GM23338 (cell line): ENCODE measurements at regions not wholly inside any gene's neighbourhood (a gene's known extent, or its start where the extent isn't known, plus 50 kb on each side); places are given as distances from the start of the nearest gene placed in this dataset.

Experiments
- ATAC-seq: fragments of 200-7000 bp; cut with Tn5 transposase; 3 replicates; pipeline ENCODE4 v1.9.1; 2020
- DNase-seq: peaks from one replicate; pipeline ENCODE4 v3.0.0-alpha.2; 2015; ENCODE audit warnings: low spot score
- H2AFZ ChIP-seq: fragments of 200-600 bp; sonication (generic); 2 replicates; pipeline ENCODE4 v1.8.0; 2016; ENCODE audit warnings: antibody characterized with exemption, mild to moderate bottlenecking, moderate library complexity
- H3F3A ChIP-seq: fragments of 200-600 bp; sonication (generic); replicated peaks from 2 replicates; pipeline ENCODE4 v1.8.0; 2017; ENCODE audit warnings: antibody characterized with exemption, mixed run types, low read depth
- H3K27ac ChIP-seq: fragments of 200-600 bp; sonication (generic); 2 replicates; pipeline ENCODE4 v1.6.1; 2016; ENCODE audit warnings: low read depth
- H3K27me3 ChIP-seq: fragments of 200-600 bp; sonication (generic); 2 replicates; pipeline ENCODE4 v1.8.0; 2016; ENCODE audit warnings: mild to moderate bottlenecking, mixed run types, moderate library complexity; ENCODE audit not compliant: insufficient read depth
- H3K36me3 ChIP-seq: fragments of 200-600 bp; sonication (generic); 2 replicates; pipeline ENCODE4 v1.8.0; 2016; ENCODE audit warnings: mild to moderate bottlenecking; ENCODE audit not compliant: insufficient read depth
- H3K4me1 ChIP-seq: fragments of 200-600 bp; sonication (generic); 2 replicates; pipeline ENCODE4 v1.8.0; 2016; ENCODE audit warnings: mild to moderate bottlenecking, moderate library complexity; ENCODE audit not compliant: insufficient read depth
- H3K4me2 ChIP-seq: fragments of 200-600 bp; sonication (generic); 2 replicates; pipeline ENCODE4 v1.7.1; 2017; ENCODE audit warnings: mixed run types
- H3K4me3 ChIP-seq: fragments of 200-600 bp; sonication (generic); 2 replicates; pipeline ENCODE4 v1.6.1; 2016; ENCODE audit warnings: mixed run types
- H3K79me2 ChIP-seq: fragments of 200-600 bp; sonication (generic); replicated peaks from 2 replicates; pipeline ENCODE4 v1.8.0; 2017; ENCODE audit warnings: mild to moderate bottlenecking; ENCODE audit not compliant: insufficient read depth
- H3K9me2 ChIP-seq: fragments of 200-600 bp; sonication (generic); 2 replicates; pipeline ENCODE4 v1.8.0; 2017; ENCODE audit not compliant: insufficient read depth
- H4K20me1 ChIP-seq: fragments of 200-600 bp; sonication (generic); replicated peaks from 2 replicates; pipeline ENCODE4 v1.8.0; 2017; ENCODE audit warnings: mild to moderate bottlenecking; ENCODE audit not compliant: insufficient read depth
- H3K27ac Mint-ChIP-seq: 2 replicates; pipeline ENCODE4 v1.8.0; 2020; ENCODE audit warnings: inconsistent platforms, mild to moderate bottlenecking, moderate library complexity, mixed read lengths
- H3K27me3 Mint-ChIP-seq: 3 replicates; pipeline ENCODE4 v1.8.0; 2022; ENCODE audit warnings: low read depth, mild to moderate bottlenecking, moderate library complexity, mixed read lengths, inconsistent platforms; ENCODE audit not compliant: insufficient read depth, poor library complexity
- H3K36me3 Mint-ChIP-seq: 3 replicates; pipeline ENCODE4 v1.8.0; 2021; ENCODE audit warnings: low read depth, mild to moderate bottlenecking, inconsistent platforms, moderate library complexity, mixed read lengths
- H3K4me1 Mint-ChIP-seq: 3 replicates; pipeline ENCODE4 v1.8.0; 2020; ENCODE audit warnings: mild to moderate bottlenecking, inconsistent platforms, mixed read lengths
- H3K4me3 Mint-ChIP-seq: 3 replicates; pipeline ENCODE4 v1.8.0; 2021; ENCODE audit warnings: moderate library complexity, mild to moderate bottlenecking, inconsistent platforms, mixed read lengths
- H3K9me3 Mint-ChIP-seq: 3 replicates; pipeline ENCODE4 v1.8.0; 2020; ENCODE audit warnings: moderate library complexity, mild to moderate bottlenecking, inconsistent platforms, mixed read lengths
- CREB1 ChIP-seq: fragments of 250-450 bp; sonication (Bioruptor Pico); IDR thresholded peaks from 2 replicates; pipeline ENCODE4 v1.5.0; 2020; ENCODE audit warnings: low read depth, mild to moderate bottlenecking, moderate library complexity
- CTCF ChIP-seq, 2 experiments: fragments of 200-600 bp in 1 of 2; sonication (generic) in 1 of 2; conservative IDR thresholded peaks; 2 replicates each; pipeline versions ENCODE4 v1.5.1 to v1.6.1; 2016 to 2017; ENCODE audit warnings: antibody characterized with exemption in 2 of 2, low read depth in 2 of 2, mild to moderate bottlenecking in 2 of 2, moderate library complexity in 1 of 2
- ETS1 ChIP-seq: IDR thresholded peaks from 2 replicates; pipeline ENCODE4 v1.6.1; 2016; ENCODE audit warnings: antibody characterized with exemption
- EZH2 ChIP-seq: fragments of 200-600 bp; sonication (generic); IDR thresholded peaks from one replicate; pipeline ENCODE4 v1.8.0; 2017; ENCODE audit warnings: antibody characterized with exemption, mild to moderate bottlenecking, low read depth; ENCODE audit not compliant: unreplicated experiment
- EZH2phosphoT487 ChIP-seq: fragments of 200-600 bp; sonication (generic); IDR thresholded peaks from one replicate; pipeline ENCODE4 v1.8.1; 2018; ENCODE audit warnings: antibody characterized with exemption; ENCODE audit not compliant: unreplicated experiment
- JUNB ChIP-seq: IDR thresholded peaks from one replicate; pipeline ENCODE4 v1.6.1; 2016; ENCODE audit warnings: antibody characterized with exemption; ENCODE audit not compliant: unreplicated experiment
- NANOG ChIP-seq: IDR thresholded peaks from 2 replicates; pipeline ENCODE4 v1.6.1; 2016; ENCODE audit warnings: antibody characterized with exemption, borderline replicate concordance
- STAT1 ChIP-seq: IDR thresholded peaks from one replicate; pipeline ENCODE4 v1.6.1; 2016; ENCODE audit warnings: antibody characterized with exemption; ENCODE audit not compliant: unreplicated experiment
- ZNF114 ChIP-seq: fragments of 250-450 bp; sonication (Bioruptor Pico); IDR thresholded peaks from 2 replicates; pipeline ENCODE4 v1.5.0; 2020; ENCODE audit warnings: mild to moderate bottlenecking, moderate library complexity
- ZNF331 ChIP-seq: fragments of 250-450 bp; sonication (Bioruptor Pico); IDR thresholded peaks from 2 replicates; pipeline ENCODE4 v1.5.0; 2020; ENCODE audit warnings: low read depth, mild to moderate bottlenecking, moderate library complexity
- ZNF462 ChIP-seq: fragments of 250-450 bp; sonication (Bioruptor Pico); IDR thresholded peaks from 2 replicates; pipeline ENCODE4 v1.5.0; 2020; ENCODE audit warnings: mild to moderate bottlenecking, moderate library complexity

- TF ChIP-seq ZNF462 (CRISPR knock-in tag) (no peak), EZH2 (no peak), CTCF (conservative IDR thresholded peaks at IDR 0.05; ENCODE audit: low read depth in 2 of 2) (no peak), NANOG (no peak)
These were observed 131.3 kb upstream of the RAP1B start (continued) for GRCh38 chr12:68479261-68479895.

- Mint-ChIP-seq H3K27me3 (no peaks in the 10 kb centered on the region), H3K4me3 (no peak overlapping the region), H3K4me1 (peaks cover 8% of the 10 kb centered on the region; the same call in 2 of the 3 replicates), H3K9me3 (peaks cover 7% of the 10 kb centered on the region; the same call in 1 of the 3 replicates), H3K36me3 (no peaks in the 10 kb centered on the region), H3K27ac (no peak overlapping the region)
- no peak for ATAC-seq
- no peaks in the 10 kb centered on the region for H3K27me3 ChIP-seq
- no peak overlapping the region for H3K27ac ChIP-seq
- no peaks in the 10 kb centered on the region for H4K20me1 ChIP-seq
- H3K36me3 ChIP-seq: no peaks in the 10 kb centered on the region
- H3K9me2 ChIP-seq: no peaks in the 10 kb centered on the region
- H2AFZ ChIP-seq: no peak overlapping the region
- H3K4me1 ChIP-seq: no peaks in the 10 kb centered on the region
- DNase-seq: no peak
- no peak overlapping the region for H3K4me2 ChIP-seq
- no peak overlapping the region for H3K4me3 ChIP-seq
- H3K79me2 ChIP-seq: no peaks in the 10 kb centered on the region
- H3F3A ChIP-seq: no peaks in the 10 kb centered on the region
- TF ChIP-seq ZNF331 (CRISPR knock-in tag) (no peak), ETS1 (no peak), EZH2phosphoT487 (no peak), STAT1 (no peak), NANOG (no peak), CTCF (conservative IDR thresholded peaks at IDR 0.05; ENCODE audit: low read depth in 2 of 2) (no peak), CREB1 (CRISPR knock-in tag) (no peak), ZNF114 (CRISPR knock-in tag) (no peak), EZH2 (no peak), JUNB (no peak)
These were observed 130.8 kb upstream of the RAP1B start for GRCh38 chr12:68479896-68480291.
